Body of pancreas (tissue), 4 donors: ENCODE measurements at regions not wholly inside any gene's neighbourhood (a gene's known extent, or its start where the extent isn't known, plus 50 kb on each side); places are given as distances from the start of the nearest gene placed in this dataset.

ENCODE experiments used
- ATAC-seq: fragments of 150-250 bp; one replicate; pipeline ENCODE4 v1.9.1; 2016
- DNase-seq, 4 donors: peaks; one replicate each; pipeline ENCODE4 v3.0.0-alpha.2; 2019
- H3K27ac ChIP-seq, 4 donors: fragments of 200-600 bp; sonication (generic); 1 replicate in 3 of 4; 2 replicates in 1 of 4; pipeline versions ENCODE4 v1.5.1 to v1.6.1; 2016 to 2019; ENCODE audit warnings: mild to moderate bottlenecking in 1 of 4, mixed read lengths in 1 of 4, moderate library complexity in 1 of 4
- H3K27me3 ChIP-seq, 2 donors: fragments of 200-600 bp; sonication (generic); one replicate each; pipeline ENCODE4 v1.6.0; 2016; ENCODE audit warnings: mild to moderate bottlenecking in 1 of 2
- H3K36me3 ChIP-seq, 2 donors: fragments of 200-600 bp; sonication (generic); replicated peaks in 1 of 2; 2 replicates each; pipeline ENCODE4 v1.5.1; 2016; ENCODE audit warnings: low read depth in 2 of 2; ENCODE audit not compliant: insufficient read depth in 1 of 2
- H3K4me1 ChIP-seq: fragments of 200-600 bp; sonication (generic); one replicate; pipeline ENCODE4 v1.6.0; 2016
- H3K4me3 ChIP-seq, 2 donors: fragments of 200-600 bp; sonication (generic); 1 replicate in 1 of 2; 2 replicates in 1 of 2; pipeline ENCODE4 v1.5.1; 2016 to 2019
- H3K9me3 ChIP-seq, 3 donors: fragments of 200-600 bp; sonication (generic); 1 replicate in 2 of 3; 2 replicates in 1 of 3; pipeline ENCODE4 v1.5.1; 2016
- POLR2A ChIP-seq, 3 donors: fragments of 450-650 bp; IDR thresholded peaks; one replicate each; pipeline ENCODE4 v1.6.1; 2016; ENCODE audit warnings: antibody characterized with exemption in 3 of 3, mild to moderate bottlenecking in 2 of 3
- WGBS, 2 donors: methylation state at CpG; one replicate each; pipeline ENCODE4 v1.1.5; 2017; 5-methylcytosine and 5-hydroxymethylcytosine counted together
- intact Hi-C: fragments of 100-400 bp; cut with DNase I; formaldehyde crosslinking; loops from one replicate; pipeline ENCODE4 v1.15.1; 2023
- TF ChIP-seq, protein P1 (sequence below), 7 experiments: fragments of 450-650 bp in 4 of 7; fragments of 200-600 bp in 3 of 7; sonication (generic) in 3 of 7; IDR thresholded peaks; one replicate each; pipeline ENCODE4 v1.5.1; 2016 to 2019; ENCODE audit warnings: antibody characterized with exemption in 7 of 7

DNA sequence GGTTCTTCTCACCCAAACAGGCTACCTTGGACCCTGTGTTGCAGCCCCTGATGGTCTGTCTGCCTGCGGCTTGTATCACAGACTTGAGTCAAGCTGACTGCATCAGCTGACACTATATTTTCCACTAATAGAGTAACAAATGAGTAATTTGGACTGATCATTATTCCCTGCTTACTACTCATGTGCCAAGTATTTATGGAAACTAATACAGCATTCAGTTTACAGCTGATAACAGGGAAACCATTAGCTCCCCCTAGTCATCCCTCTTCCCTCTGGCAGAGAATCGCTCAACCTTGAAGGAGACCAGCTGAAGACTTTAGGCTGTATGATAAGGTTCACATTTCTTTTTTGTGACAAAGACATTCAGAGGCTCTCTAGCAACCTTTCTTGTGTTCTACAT lies 116.6 kb upstream of the SYT6 start:
- WGBS, 2 donors = 71 to 72% methylated on average over 1 to 2 of the region's 2 CpGs
- H3K9me3 ChIP-seq = no peaks in the 10 kb centered on the region
- H3K4me3 ChIP-seq = no peak overlapping the region
- ATAC-seq (no peak), DNase-seq (no peak)
- TF ChIP-seq, protein P1, sequence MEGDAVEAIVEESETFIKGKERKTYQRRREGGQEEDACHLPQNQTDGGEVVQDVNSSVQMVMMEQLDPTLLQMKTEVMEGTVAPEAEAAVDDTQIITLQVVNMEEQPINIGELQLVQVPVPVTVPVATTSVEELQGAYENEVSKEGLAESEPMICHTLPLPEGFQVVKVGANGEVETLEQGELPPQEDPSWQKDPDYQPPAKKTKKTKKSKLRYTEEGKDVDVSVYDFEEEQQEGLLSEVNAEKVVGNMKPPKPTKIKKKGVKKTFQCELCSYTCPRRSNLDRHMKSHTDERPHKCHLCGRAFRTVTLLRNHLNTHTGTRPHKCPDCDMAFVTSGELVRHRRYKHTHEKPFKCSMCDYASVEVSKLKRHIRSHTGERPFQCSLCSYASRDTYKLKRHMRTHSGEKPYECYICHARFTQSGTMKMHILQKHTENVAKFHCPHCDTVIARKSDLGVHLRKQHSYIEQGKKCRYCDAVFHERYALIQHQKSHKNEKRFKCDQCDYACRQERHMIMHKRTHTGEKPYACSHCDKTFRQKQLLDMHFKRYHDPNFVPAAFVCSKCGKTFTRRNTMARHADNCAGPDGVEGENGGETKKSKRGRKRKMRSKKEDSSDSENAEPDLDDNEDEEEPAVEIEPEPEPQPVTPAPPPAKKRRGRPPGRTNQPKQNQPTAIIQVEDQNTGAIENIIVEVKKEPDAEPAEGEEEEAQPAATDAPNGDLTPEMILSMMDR (IDR thresholded peaks at IDR 0.05) = no peak
- TF ChIP-seq POLR2A (IDR thresholded peaks at IDR 0.05) = no peak
- no peak overlapping the region for H3K27ac ChIP-seq
- intact Hi-C loops = no loop called here
- no peaks in the 10 kb centered on the region for H3K4me1 ChIP-seq
- H3K27me3 ChIP-seq = no peaks in the 10 kb centered on the region
- H3K36me3 ChIP-seq = no peaks in the 10 kb centered on the region

DNA sequence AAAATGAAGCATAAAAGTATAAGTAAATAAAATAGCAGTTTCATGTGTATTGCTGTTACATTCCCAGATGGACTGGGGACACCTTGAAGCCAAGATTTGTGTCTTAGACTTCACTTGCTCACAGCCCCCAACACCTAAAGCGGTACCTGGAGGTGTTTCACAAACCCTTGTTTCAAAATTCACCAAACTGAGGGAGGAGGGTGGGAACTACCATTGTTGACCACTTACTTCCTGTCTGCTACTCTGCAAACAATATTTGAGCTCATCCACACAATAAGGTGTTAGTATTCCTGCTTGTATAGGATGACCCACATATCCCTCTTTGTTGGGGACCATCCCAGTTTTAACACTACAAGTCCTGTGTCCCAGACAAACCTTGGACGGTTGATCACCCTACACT lies 115.9 kb upstream of the SYT6 start:
- Histone ChIP-seq H3K27me3 (no peaks in the 10 kb centered on the region), H3K36me3 (no peaks in the 10 kb centered on the region), H3K27ac (no peak overlapping the region), H3K4me3 (no peak overlapping the region), H3K4me1 (no peaks in the 10 kb centered on the region), H3K9me3 (no peaks in the 10 kb centered on the region)
- ATAC-seq (no peak), DNase-seq (no peak)
- no peak for TF ChIP-seq POLR2A (IDR thresholded peaks at IDR 0.05)
- TF ChIP-seq, protein P1 (IDR thresholded peaks at IDR 0.05) = no peak
- intact Hi-C loops = no loop called here
- WGBS, 2 donors = 92 to 95% methylated on average over 2 of the region's 2 CpGs

DNA sequence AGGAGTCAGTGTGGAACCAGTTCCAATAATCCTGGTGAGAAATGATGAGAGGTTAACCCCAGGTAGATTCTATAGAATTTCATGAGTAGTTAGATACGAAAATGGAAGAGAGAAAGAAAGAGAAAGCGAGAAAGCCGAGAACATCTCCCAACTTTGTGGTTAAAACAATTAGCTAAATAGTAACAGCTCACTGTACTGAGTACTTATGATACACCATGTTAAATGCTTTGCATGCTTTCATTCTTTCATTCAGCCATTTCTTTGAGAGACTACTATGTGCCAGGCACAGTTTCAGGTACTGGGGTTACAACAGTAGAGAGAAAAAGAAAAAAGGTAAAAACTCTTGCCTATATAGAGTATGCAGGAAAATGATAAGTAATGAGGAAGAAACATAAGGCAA lies 109.7 kb upstream of the SYT6 start:
- H3K36me3 ChIP-seq = no peaks in the 10 kb centered on the region
- TF ChIP-seq, protein P1 (IDR thresholded peaks at IDR 0.05) = no peak
- TF ChIP-seq POLR2A (IDR thresholded peaks at IDR 0.05) = no peak
- no peaks in the 10 kb centered on the region for H3K4me1 ChIP-seq
- WGBS, 2 donors = 65 to 79% methylated on average over 3 of the region's 3 CpGs
- H3K27ac ChIP-seq = no peak overlapping the region
- no peaks in the 10 kb centered on the region for H3K27me3 ChIP-seq
- ATAC-seq (no peak), DNase-seq (no peak)
- intact Hi-C loops = no loop called here
- no peak overlapping the region for H3K4me3 ChIP-seq
- no peaks in the 10 kb centered on the region for H3K9me3 ChIP-seq

DNA sequence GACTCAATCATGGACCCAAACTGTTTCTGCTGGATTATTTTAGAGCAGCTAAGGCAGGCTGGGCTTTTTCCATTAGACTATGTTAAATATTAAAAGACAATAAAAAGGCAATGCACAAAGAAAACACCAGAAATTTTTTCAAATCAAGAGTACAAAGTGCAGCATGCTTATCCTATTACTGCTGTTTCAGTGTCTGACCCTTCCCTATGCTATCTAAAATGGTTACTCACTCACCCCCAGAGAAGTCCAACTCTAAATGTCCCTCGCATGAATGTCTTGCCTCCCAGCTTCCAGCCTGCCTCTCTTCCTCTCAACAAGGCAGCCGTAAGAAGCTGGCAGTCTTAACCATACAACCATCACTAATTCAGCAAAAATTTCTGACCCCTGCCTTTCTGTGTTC lies 108.7 kb upstream of the SYT6 start:
- no peak overlapping the region for H3K4me3 ChIP-seq
- ATAC-seq = no peak
- H3K4me1 ChIP-seq = no peaks in the 10 kb centered on the region
- no peak for DNase-seq
- intact Hi-C loops = no loop called here
- TF ChIP-seq, protein P1 (IDR thresholded peaks at IDR 0.05) = no peak
- TF ChIP-seq POLR2A (IDR thresholded peaks at IDR 0.05) = no peak
- H3K36me3 ChIP-seq = no peaks in the 10 kb centered on the region
- H3K27me3 ChIP-seq = no peaks in the 10 kb centered on the region
- H3K27ac ChIP-seq = no peak overlapping the region
- 43 to 53% methylated on average over 2 of the region's 2 CpGs for WGBS, 2 donors
- no peaks in the 10 kb centered on the region for H3K9me3 ChIP-seq

DNA sequence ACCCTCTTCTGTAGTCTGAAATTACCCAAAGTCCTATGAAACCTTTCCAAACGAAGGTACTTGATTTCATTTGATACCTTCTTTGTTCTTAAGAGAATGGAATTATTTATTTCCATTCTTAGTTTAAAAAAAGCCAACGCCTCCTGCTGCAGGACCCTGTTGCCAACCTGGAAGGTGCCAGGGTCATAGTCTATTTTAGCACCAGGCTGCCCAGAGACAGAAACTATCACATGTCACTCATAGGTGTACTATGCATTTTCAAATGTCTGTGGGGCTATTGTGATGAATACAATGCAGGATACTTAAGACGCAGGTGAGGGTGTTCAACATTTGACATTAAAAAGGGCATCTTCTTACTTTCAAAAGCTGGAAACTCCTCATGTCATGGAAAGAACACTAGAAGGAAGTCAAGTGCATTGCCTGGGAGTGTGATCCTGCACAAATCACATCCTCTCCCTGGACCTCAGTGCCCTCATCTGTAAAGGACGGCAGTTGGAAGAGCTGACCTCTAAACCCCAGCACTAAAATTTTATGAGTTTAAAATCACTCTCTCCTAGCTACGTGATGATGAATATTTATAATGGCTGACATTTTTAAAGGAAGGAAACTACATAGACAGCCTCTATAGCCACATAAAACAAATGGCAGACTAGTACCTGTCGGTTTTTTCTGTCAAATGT lies 107.3 kb upstream of the SYT6 start:
- Histone ChIP-seq H3K36me3 (no peaks in the 10 kb centered on the region), H3K4me1 (no peaks in the 10 kb centered on the region), H3K9me3 (no peaks in the 10 kb centered on the region), H3K27me3 (no peaks in the 10 kb centered on the region), H3K27ac (no peak overlapping the region), H3K4me3 (no peak overlapping the region)
- ATAC-seq (no peak), DNase-seq (no peak)
- TF ChIP-seq, protein P1 (IDR thresholded peaks at IDR 0.05) = no peak
- TF ChIP-seq POLR2A (IDR thresholded peaks at IDR 0.05) = no peak
- whole genome bisulfite sequencing, 2 donors = 57 to 64% methylated on average over 6 of the region's 6 CpGs
- intact Hi-C loops = no loop called here
